A673 (cell line): ENCODE measurements at regions not wholly inside any gene's neighbourhood (a gene's known extent, or its start where the extent isn't known, plus 50 kb on each side); places are given as distances from the start of the nearest gene placed in this dataset.

Experiments
- CTCF ChIP-seq: fragments of 300-800, 200-600 bp; sonication (generic); conservative IDR thresholded peaks from 2 replicates; pipeline ENCODE4 v1.5.1; 2017; ENCODE audit warnings: low read depth, mild to moderate bottlenecking, antibody characterized with exemption, low read length, moderate library complexity, mixed read lengths
- EZH2 ChIP-seq: fragments of 200-600 bp; sonication (generic); IDR thresholded peaks from 2 replicates; pipeline ENCODE4 v1.6.1; 2017; ENCODE audit warnings: borderline replicate concordance, low read depth, mild to moderate bottlenecking, mixed read lengths, antibody characterized with exemption, low read length; ENCODE audit not compliant: poor library complexity, severe bottlenecking

- no peak for TF ChIP-seq CTCF
- TF ChIP-seq EZH2, result no peak
These were observed 378.0 kb upstream of the DDHD1 start for GRCh38 chr14:53531156-53531555.
